GM12878 (cell line): ENCODE measurements at regions not wholly inside any gene's neighbourhood (a gene's known extent, or its start where the extent isn't known, plus 50 kb on each side); places are given as distances from the start of the nearest gene placed in this dataset.

Experiments used
- HDAC2 ChIP-seq: fragments of 200-600 bp; sonication (generic); IDR thresholded peaks from 2 replicates; pipeline ENCODE4 v1.6.1; 2017
- JUNB ChIP-seq: IDR thresholded peaks from 2 replicates; pipeline ENCODE4 v1.6.1; 2016; ENCODE audit warnings: antibody characterized with exemption, mild to moderate bottlenecking
- POLR2A ChIP-seq: IDR thresholded peaks from 2 replicates; pipeline ENCODE4 v1.6.1; 2011; ENCODE audit warnings: low read depth, mild to moderate bottlenecking, low read length
- ZNF217 ChIP-seq: fragments of 450-650 bp; IDR thresholded peaks from 2 replicates; pipeline ENCODE4 v1.6.1; 2017; ENCODE audit warnings: antibody characterized with exemption, mild to moderate bottlenecking
- ZNF274 ChIP-seq: IDR thresholded peaks from one replicate; pipeline ENCODE4 v1.8.0; 2011; ENCODE audit not compliant: insufficient read length, insufficient read depth

- no peak for TF ChIP-seq ZNF217
- no peak for TF ChIP-seq JUNB
- no peak for TF ChIP-seq HDAC2
- TF ChIP-seq ZNF274: no peak
- no peak for TF ChIP-seq POLR2A
Observed at GRCh38 chr21:16536643-16537434, 807.1 kb downstream of the USP25 start.
